ENCODE measurements at regions not wholly inside any gene's neighbourhood (a gene's known extent, or its start where the extent isn't known, plus 50 kb on each side); places are given as distances from the start of the nearest gene placed in this dataset.

GRCh38 chrX:26871967-26872366, 591.2 kb downstream of the PPP4R3C start:
- no peak for FAIRE-seq
- no peak for ATAC-seq
- DNase-seq (ENCODE audit: low read depth in 1 of 2, low spot score in 1 of 2): no peak
- Histone ChIP-seq H3K4me2 (no peak overlapping the region), H3K27ac (no peak overlapping the region), H3K4me1 (no peaks in the 10 kb centered on the region), H3K4me3 (no peak overlapping the region), H3K9me3 (no peaks in the 10 kb centered on the region)
- POLR2A ChIA-PET: no interaction called here
- TF ChIP-seq POLR2A (IDR thresholded peaks at IDR 0.05; ENCODE audit: low read length): no peak
- no peak for TF ChIP-seq CHD4 (IDR thresholded peaks at IDR 0.05; ENCODE audit: borderline replicate concordance)
- TF ChIP-seq TP53 (CRISPR knock-in tag; IDR thresholded peaks at IDR 0.05): no peak
- TF ChIP-seq MYC (IDR thresholded peaks at IDR 0.05; ENCODE audit: borderline replicate concordance, low read length): no peak
- TF ChIP-seq KDM1A (IDR thresholded peaks at IDR 0.05; ENCODE audit: low read depth): no peak
- no peak for TF ChIP-seq PBX3 (IDR thresholded peaks at IDR 0.05)
- no peak for TF ChIP-seq HDAC2 (IDR thresholded peaks at IDR 0.05)
- TF ChIP-seq FOSB (CRISPR knock-in tag; IDR thresholded peaks at IDR 0.05): no peak
- TF ChIP-seq FOXS1 (CRISPR knock-in tag; IDR thresholded peaks at IDR 0.05): no peak
- no peak for TF ChIP-seq KDM5A (IDR thresholded peaks at IDR 0.05)
- TF ChIP-seq RCOR1 (IDR thresholded peaks at IDR 0.05; ENCODE audit: low read depth, low read length): no peak
- TF ChIP-seq HEYL (CRISPR knock-in tag; IDR thresholded peaks at IDR 0.05): no peak
- TF ChIP-seq HOXB5 (CRISPR knock-in tag; IDR thresholded peaks at IDR 0.05): no peak
- CTCF ChIA-PET: no interaction called here
- WGBS (ENCODE audit: missing lambda C conversion rate): 0% methylated on average over 1 of the region's 1 CpG

GRCh38 chrX:26851981-26852380, 611.2 kb downstream of the PPP4R3C start:
- ChIA-PET CTCF (no interaction called here), POLR2A (no interaction called here)
- Histone ChIP-seq H3K4me3 (no peak overlapping the region), H3K27ac (no peak overlapping the region), H3K4me2 (no peak overlapping the region), H3K9me3 (no peaks in the 10 kb centered on the region), H3K4me1 (no peaks in the 10 kb centered on the region)
- FAIRE-seq (peak; percentile 23), DNase-seq (ENCODE audit: low read depth in 1 of 2, low spot score in 1 of 2) (no peak), ATAC-seq (no peak)
- no peak for TF ChIP-seq ZFP36 (IDR thresholded peaks at IDR 0.05; ENCODE audit: borderline replicate concordance, partially characterized antibody)
- WGBS (ENCODE audit: missing lambda C conversion rate): 0% methylated on average over 1 of the region's 1 CpG

- CTCF ChIA-PET: no interaction called here
- no peak for DNase-seq (ENCODE audit: low read depth in 1 of 2, low spot score in 1 of 2)
- Histone ChIP-seq H3K4me1 (no peaks in the 10 kb centered on the region), H3K4me2 (no peak overlapping the region), H3K27ac (no peak overlapping the region), H3K9me3 (no peaks in the 10 kb centered on the region), H3K4me3 (no peak overlapping the region)
- 0% methylated on average over 2 of the region's 2 CpGs for WGBS (ENCODE audit: missing lambda C conversion rate)
- FAIRE-seq: no peak
- POLR2A ChIA-PET: no interaction called here
- TF ChIP-seq JUN (IDR thresholded peaks at IDR 0.05) (no peak), REST (IDR thresholded peaks at IDR 0.05) (no peak), ZSCAN20 (CRISPR knock-in tag; IDR thresholded peaks at IDR 0.05) (no peak), KDM1A (IDR thresholded peaks at IDR 0.05; ENCODE audit: low read depth) (no peak), TFCP2L1 (CRISPR knock-in tag; IDR thresholded peaks at IDR 0.05) (no peak), CTCF (IDR thresholded peaks at IDR 0.05) (no peak)
- ATAC-seq: no peak
Observed at GRCh38 chrX:26848511-26848910, 614.6 kb downstream of the PPP4R3C start.

Data from A549 (cell line).